ENCODE measurements at regions not wholly inside any gene's neighbourhood (a gene's known extent, or its start where the extent isn't known, plus 50 kb on each side); places are given as distances from the start of the nearest gene placed in this dataset.
"Not testable (repeated sequence)": the region's sequence is repeated elsewhere in the genome, so short reads cannot be mapped to it uniquely, and the experiment has no call there.

GRCh38 chr13:85603735-85604134 is 195.5 kb downstream of the SLITRK6 start:
- DNase-seq (ENCODE audit: low read depth in 2 of 2): no peak

GRCh38 chr13:85601526-85601925 is 197.7 kb downstream of the SLITRK6 start:
- no peak for DNase-seq (ENCODE audit: low read depth in 2 of 2)

GRCh38 chr13:85597790-85598500 is 201.3 kb downstream of the SLITRK6 start:
- DNase-seq (ENCODE audit: low read depth in 2 of 2): no peak

- DNase-seq (ENCODE audit: low read depth in 2 of 2): no peak
Observed at GRCh38 chr13:85592211-85592610, 207.0 kb downstream of the SLITRK6 start.

GRCh38 chr13:85590231-85590931 is 208.8 kb downstream of the SLITRK6 start:
- no peak for DNase-seq (ENCODE audit: low read depth in 2 of 2)

- no peak for DNase-seq (ENCODE audit: low read depth in 2 of 2)
Observed at GRCh38 chr13:85589021-85589420, 210.2 kb downstream of the SLITRK6 start.

GRCh38 chr13:85588359-85588758 is 210.9 kb downstream of the SLITRK6 start:
- no peak for DNase-seq (ENCODE audit: low read depth in 2 of 2)

DNA sequence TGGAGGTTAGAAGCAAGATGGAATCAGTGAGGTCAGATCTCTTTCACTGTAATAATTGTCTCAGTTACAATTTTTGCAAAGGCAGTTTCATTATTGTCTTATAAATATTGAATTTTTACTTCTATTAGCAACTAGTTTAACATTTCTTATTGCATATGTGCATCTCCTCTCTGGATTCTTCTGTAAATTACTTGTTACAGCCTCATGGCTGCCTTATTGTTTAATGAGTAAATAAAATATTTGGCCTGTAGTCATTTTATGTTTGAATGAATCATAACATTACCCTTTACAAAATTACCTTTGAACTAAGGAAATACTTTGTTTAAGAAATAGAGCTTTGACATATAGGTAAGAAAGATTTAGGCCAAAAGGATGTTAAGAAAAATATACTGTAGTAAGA is 212.4 kb downstream of the SLITRK6 start:
- no peak for DNase-seq (ENCODE audit: low read depth in 2 of 2)

GRCh38 chr13:85586422-85586831 is 212.8 kb downstream of the SLITRK6 start:
- DNase-seq (ENCODE audit: low read depth in 2 of 2): no peak

DNA sequence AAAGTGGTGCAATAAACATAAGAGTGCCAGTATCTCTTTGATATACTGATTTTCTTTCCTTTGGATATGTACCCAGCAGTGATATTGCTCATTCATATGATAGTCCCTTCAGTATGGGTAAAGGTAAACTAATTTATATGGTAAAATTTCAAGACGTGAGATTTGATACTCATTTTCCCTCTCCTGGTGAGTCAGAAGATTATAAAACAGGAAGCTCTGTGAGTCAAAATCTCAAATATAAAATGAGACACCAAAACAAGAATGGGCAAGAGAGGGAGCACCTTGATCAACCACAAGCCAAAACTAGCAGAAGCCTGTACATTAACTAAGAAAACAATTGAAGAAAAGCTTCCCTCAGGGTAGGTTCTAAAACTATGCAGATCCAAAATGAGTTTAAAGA is 216.3 kb downstream of the SLITRK6 start:
- no peak for DNase-seq (ENCODE audit: low read depth in 2 of 2)

DNA sequence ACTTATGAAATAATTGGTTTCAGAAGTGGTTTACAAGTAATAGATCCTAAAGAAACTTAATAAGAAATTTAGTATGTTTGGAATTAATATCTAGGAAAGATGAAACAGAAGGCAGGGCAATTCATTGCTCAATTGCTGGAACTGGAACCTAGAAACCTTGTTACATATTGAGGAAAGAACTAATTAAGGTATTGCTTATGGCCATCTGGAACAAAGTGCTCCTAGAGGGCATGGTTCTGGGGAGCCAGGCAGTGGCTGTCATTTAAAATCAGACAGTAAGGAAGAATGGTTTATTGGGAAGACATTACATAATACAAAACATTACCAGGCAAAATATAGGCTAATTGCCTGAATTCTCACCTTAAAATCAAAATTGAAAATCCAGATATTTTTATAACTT is 224.1 kb downstream of the SLITRK6 start:
- DNase-seq (ENCODE audit: low read depth in 2 of 2): no peak

DNA sequence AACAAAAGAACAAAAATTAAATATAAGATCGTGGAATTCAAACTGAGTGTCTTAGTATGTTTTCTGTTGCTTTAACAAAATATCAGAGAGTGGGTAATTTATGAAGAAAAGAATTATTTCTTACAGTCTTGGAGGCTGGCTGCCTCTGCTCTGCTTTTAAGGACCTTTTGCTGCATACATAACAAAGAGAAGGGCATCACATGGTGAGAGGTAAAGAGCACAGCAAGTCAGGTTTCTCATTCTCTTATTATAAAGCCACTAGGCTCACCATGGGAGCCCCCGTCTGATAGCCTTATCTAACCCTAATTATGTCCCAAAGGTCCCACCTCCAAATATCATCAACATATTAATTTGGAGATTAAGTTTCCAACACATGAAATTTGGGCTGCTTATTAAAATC is 231.3 kb downstream of the SLITRK6 start:
- DNase-seq (ENCODE audit: low read depth in 2 of 2): no peak

DNA sequence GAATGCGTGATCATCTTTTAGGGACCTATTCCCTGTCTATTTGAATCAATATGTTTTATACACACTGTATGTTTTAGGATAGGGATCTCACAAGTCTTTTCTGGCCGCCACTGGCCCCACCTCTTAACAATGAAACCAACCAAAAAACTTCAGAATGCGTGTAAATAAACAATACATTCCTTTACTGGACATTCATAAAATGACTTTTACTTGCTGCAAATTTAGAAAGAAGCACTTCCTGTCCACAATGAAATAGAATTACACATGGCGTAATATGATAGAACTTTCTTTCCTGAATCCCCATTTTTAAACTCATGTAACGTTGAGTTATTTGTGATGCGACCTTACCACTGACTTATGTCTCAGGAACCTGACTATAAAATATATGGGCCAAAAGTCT is 233.6 kb downstream of the SLITRK6 start:
- no peak for DNase-seq (ENCODE audit: low read depth in 2 of 2)

DNA sequence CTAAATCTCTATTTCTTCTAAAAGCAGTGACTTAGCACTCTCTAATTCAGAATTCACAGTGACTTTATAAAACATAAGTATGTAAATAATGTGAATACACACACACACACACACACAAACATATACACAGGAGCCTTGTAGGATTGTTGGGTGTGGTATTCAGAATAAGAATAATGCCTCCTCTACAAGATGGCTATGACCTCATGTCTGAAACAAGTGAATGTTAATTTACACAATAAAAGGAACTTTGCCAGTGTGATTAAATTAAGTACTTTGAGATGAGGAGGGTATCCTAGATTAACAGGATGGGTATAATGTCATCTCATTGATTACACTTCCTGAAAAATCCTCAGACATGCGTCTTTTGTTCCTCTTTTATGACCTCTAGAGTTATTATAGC is 234.6 kb downstream of the SLITRK6 start:
- no peak for DNase-seq (ENCODE audit: low read depth in 2 of 2)

GRCh38 chr13:85562282-85562681 is 236.9 kb downstream of the SLITRK6 start:
- no peak for DNase-seq (ENCODE audit: low read depth in 2 of 2)

GRCh38 chr13:85557691-85558467 is 241.3 kb downstream of the SLITRK6 start:
- DNase-seq (ENCODE audit: low read depth in 2 of 2): no peak

GRCh38 chr13:85551012-85551411 is 248.2 kb downstream of the SLITRK6 start:
- DNase-seq (ENCODE audit: low read depth in 2 of 2): no peak

DNA sequence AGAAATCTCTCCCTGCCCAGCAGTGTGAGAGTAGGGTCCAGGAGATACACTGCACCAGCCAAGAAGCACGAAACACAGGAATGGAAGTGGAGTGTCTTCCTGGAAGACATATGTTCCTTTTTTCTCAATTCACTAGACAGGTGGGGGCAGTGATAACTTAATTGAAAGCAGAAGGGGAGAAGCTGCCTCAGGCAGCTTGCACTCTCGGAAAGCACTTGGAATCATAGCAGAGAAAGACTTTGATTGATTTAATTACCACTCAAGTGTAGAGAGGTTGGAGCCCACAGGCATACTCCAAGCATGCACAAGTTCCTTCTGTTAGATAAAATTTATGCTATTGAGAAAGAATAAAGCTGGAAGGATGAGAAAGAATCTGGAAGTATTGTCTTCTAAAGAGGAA is 249.4 kb downstream of the SLITRK6 start:
- no peak for DNase-seq (ENCODE audit: low read depth in 2 of 2)

GRCh38 chr13:85548845-85549244 is 250.4 kb downstream of the SLITRK6 start:
- DNase-seq (ENCODE audit: low read depth in 2 of 2): not testable (repeated sequence)

DNA sequence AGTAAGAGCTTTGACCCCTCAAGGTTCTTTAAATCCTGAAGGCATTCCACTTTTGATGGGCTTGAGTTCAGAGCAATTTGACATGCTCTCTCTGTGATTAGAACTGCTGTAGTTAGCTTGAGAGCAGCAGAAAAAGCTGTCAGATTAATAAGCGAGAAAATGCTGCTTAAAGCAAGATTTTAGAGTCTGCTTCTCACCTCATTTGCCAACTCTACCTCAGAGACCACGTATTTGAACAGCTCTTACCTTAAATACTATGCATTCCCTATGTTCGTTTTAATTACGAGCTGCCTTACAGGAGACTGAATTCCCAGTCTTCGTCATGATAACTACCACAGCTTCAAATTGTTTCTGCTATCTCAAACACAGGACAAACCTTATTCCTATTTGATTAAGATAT is 253.4 kb downstream of the SLITRK6 start:
- DNase-seq (ENCODE audit: low read depth in 2 of 2): no peak

- DNase-seq (ENCODE audit: low read depth in 2 of 2): no peak
Observed at GRCh38 chr13:85544756-85545155, 254.5 kb downstream of the SLITRK6 start.

DNA sequence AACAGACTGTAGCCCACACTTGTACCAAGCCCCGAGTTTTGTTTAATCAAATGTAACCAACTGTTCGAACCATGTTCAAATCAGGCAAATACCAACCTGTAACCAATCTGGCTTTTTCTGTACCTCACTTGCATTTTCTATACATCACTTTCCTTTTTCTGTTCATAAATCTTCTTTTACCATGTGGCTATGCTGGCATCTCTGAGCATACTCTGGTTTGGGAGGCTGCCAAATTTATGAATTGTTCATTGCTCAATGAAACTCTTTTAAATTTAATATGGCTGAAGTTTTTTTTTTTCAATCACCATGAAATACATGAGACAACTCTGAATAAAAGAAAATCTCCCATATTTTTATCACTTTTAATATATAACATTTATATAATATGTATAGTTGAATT is 256.1 kb downstream of the SLITRK6 start:
- no peak for DNase-seq (ENCODE audit: low read depth in 2 of 2)

- DNase-seq (ENCODE audit: low read depth in 2 of 2): no peak
Observed at GRCh38 chr13:85541476-85541875, 257.7 kb downstream of the SLITRK6 start.
